K562 (cell line): ENCODE measurements at regions not wholly inside any gene's neighbourhood (a gene's known extent, or its start where the extent isn't known, plus 50 kb on each side); places are given as distances from the start of the nearest gene placed in this dataset.
A peak's percentile ranks its signal among the peaks of the same experiment; 100 is the strongest.

Experiments
- ATAC-seq: fragments of 200-7000 bp; cut with Tn5 transposase; 3 replicates; pipeline ENCODE4 v1.9.1; 2020; ENCODE audit warnings: moderate library complexity
- BruUV-seq: library from RNA; stranded (reverse); fragments of 400-500 nt; replicated peaks from 2 replicates; lab custom pipeline; 2021; lab: Mats Ljungman, UMichigan
- CTCF ChIA-PET: fragments of 300-600 bp; formaldehyde crosslinking; extraction: SDS; loops from one replicate; lab custom pipeline; 2021; ENCODE audit warnings: low intra/inter-chr PET ratio; lab: Yijun Ruan, JAX
- POLR2A ChIA-PET: fragments of 300-600, 350-650 bp; sonication (Branson Sonifier 250); formaldehyde crosslinking; extraction: SDS; loops from one replicate; lab custom pipeline; 2021; ENCODE audit warnings: antibody characterized with exemption, inconsistent platforms; lab: Yijun Ruan, JAX
- DNase-seq, 4 experiments: peaks; one replicate each; pipeline versions ENCODE4 v3.0.0 to v3.0.0-alpha.2; 2011 to 2018; ENCODE audit warnings: low spot score in 3 of 4, mixed read lengths in 3 of 4; ENCODE audit errors: extremely low read depth in 1 of 4
- FAIRE-seq: peaks from 2 replicates; lab custom pipeline; 2011; peaks lifted over from hg19 to GRCh38; lab: Jason Lieb, UNC
- H2AFZ ChIP-seq: 2 replicates; pipeline ENCODE4 v1.6.0; 2011; ENCODE audit warnings: low read depth, low read length, control low read depth, inconsistent platforms
- H3K27ac ChIP-seq: fragments of 200-600 bp; 3 replicates; pipeline ENCODE4 v1.8.0; 2011; ENCODE audit warnings: low read depth, mild to moderate bottlenecking, control low read depth, inconsistent platforms, low read length, moderate library complexity, mixed read lengths; ENCODE audit errors: extremely low read depth
- H3K27me3 ChIP-seq, 2 experiments: fragments of 300-600 bp in 1 of 2; 2 replicates in 1 of 2; 3 replicates in 1 of 2; pipeline versions ENCODE4 v1.6.0 to v1.8.0; 2011; ENCODE audit warnings: inconsistent platforms in 2 of 2, low read length in 2 of 2, mild to moderate bottlenecking in 1 of 2, mixed read lengths in 1 of 2, moderate library complexity in 1 of 2; ENCODE audit not compliant: control insufficient read depth in 2 of 2, insufficient read depth in 2 of 2
- H3K36me3 ChIP-seq: fragments of 300-600 bp; 3 replicates; pipeline ENCODE4 v1.8.0; 2011; ENCODE audit warnings: mild to moderate bottlenecking, low read length, inconsistent platforms; ENCODE audit not compliant: control insufficient read depth, insufficient read depth
- H3K4me1 ChIP-seq, 2 experiments: fragments of 200-600 bp in 1 of 2; replicated peaks in 1 of 2; 2 replicates in 1 of 2; 3 replicates in 1 of 2; pipeline versions ENCODE4 v1.5.1 to v1.8.0; 2011; ENCODE audit warnings: inconsistent platforms in 2 of 2, low read length in 2 of 2, mild to moderate bottlenecking in 1 of 2, mixed read lengths in 1 of 2, moderate library complexity in 1 of 2; ENCODE audit not compliant: control insufficient read depth in 2 of 2, insufficient read depth in 2 of 2
- H3K4me2 ChIP-seq: 2 replicates; pipeline ENCODE4 v1.6.1; 2011; ENCODE audit warnings: low read length, control low read depth, inconsistent platforms, mixed read lengths; ENCODE audit not compliant: insufficient read depth
- H3K4me3 ChIP-seq: fragments of 200-600 bp; sonication (generic), shearing (Covaris generic); 2 replicates; pipeline ENCODE4 v1.5.1; 2016; ENCODE audit warnings: control low read depth, inconsistent platforms
- H3K79me2 ChIP-seq: fragments of 200-600 bp; 3 replicates; pipeline ENCODE4 v1.8.0; 2011; ENCODE audit warnings: low read length, inconsistent platforms; ENCODE audit not compliant: control insufficient read depth, insufficient read depth
- H3K9ac ChIP-seq, 2 experiments: 2 replicates each; pipeline versions ENCODE4 v1.6.0 to v1.6.1; 2011; ENCODE audit warnings: low read depth in 2 of 2, low read length in 2 of 2, control low read depth in 1 of 2, inconsistent platforms in 1 of 2, mild to moderate bottlenecking in 1 of 2, mixed read lengths in 1 of 2; ENCODE audit not compliant: insufficient read depth in 1 of 2
- H3K9me1 ChIP-seq: one replicate; pipeline ENCODE4 v1.6.0; 2011; ENCODE audit warnings: inconsistent platforms, mild to moderate bottlenecking, low read length, moderate library complexity; ENCODE audit not compliant: control insufficient read depth, insufficient read depth
- H3K9me3 ChIP-seq: replicated peaks from 2 replicates; pipeline ENCODE4 v1.5.1; 2011; ENCODE audit warnings: low read depth, low read length, inconsistent platforms; ENCODE audit not compliant: control insufficient read depth, insufficient read depth
- H4K20me1 ChIP-seq: replicated peaks from 2 replicates; pipeline ENCODE4 v1.6.1; 2011; ENCODE audit warnings: low read length, inconsistent platforms, mixed read lengths; ENCODE audit not compliant: control insufficient read depth, insufficient read depth
- ATF3 ChIP-seq, 2 experiments: fragments of 450-650 bp in 1 of 2; sonication (generic) in 1 of 2; formaldehyde crosslinking in 1 of 2; IDR thresholded peaks in 1 of 2; conservative IDR thresholded peaks in 1 of 2; 2 replicates each; pipeline versions ENCODE4 v1.6.1 to v1.8.1; 2016 to 2023; ENCODE audit warnings: mild to moderate bottlenecking in 2 of 2, moderate library complexity in 2 of 2, inconsistent platforms in 1 of 2, missing genetic modification reagents in 1 of 2
- BMI1 ChIP-seq: fragments of 150-350 bp; IDR thresholded peaks from 2 replicates; pipeline ENCODE4 v1.6.1; 2014; ENCODE audit warnings: low read length
- COPS2 ChIP-seq: fragments of 450-650 bp; conservative IDR thresholded peaks from 2 replicates; pipeline ENCODE4 v1.6.1; 2016; ENCODE audit warnings: mild to moderate bottlenecking, moderate library complexity
- JUN ChIP-seq, 2 experiments: sonication (generic) in 1 of 2; formaldehyde crosslinking in 1 of 2; IDR thresholded peaks; 2 replicates each; pipeline versions ENCODE4 v1.6.1 to v1.8.0; 2012 to 2022; ENCODE audit warnings: borderline replicate concordance in 2 of 2, mild to moderate bottlenecking in 2 of 2, improper control_type of control experiment in 1 of 2, low read depth in 1 of 2, low read length in 1 of 2, missing genetic modification reagents in 1 of 2
- LEF1 ChIP-seq: fragments of 450-650 bp; IDR thresholded peaks from 2 replicates; pipeline ENCODE4 v1.6.1; 2016; ENCODE audit warnings: mild to moderate bottlenecking
- PML ChIP-seq: IDR thresholded peaks from 2 replicates; pipeline ENCODE4 v1.6.1; 2012; ENCODE audit warnings: low read length, inconsistent platforms
- REST ChIP-seq, 2 experiments: fragments of 450-650 bp; formaldehyde crosslinking in 1 of 2; IDR thresholded peaks; 2 replicates each; pipeline versions ENCODE4 v1.4.0 to v1.6.1; 2014 to 2020; ENCODE audit warnings: mild to moderate bottlenecking in 2 of 2, borderline replicate concordance in 1 of 2, low read depth in 1 of 2
- ZNF197 ChIP-seq: fragments of 200-800 bp; sonication (Bioruptor generic); IDR thresholded peaks from 2 replicates; pipeline ENCODE4 v1.6.1; 2016; ENCODE audit warnings: low read depth, missing genetic modification characterization, missing compliant biosample characterization
- WGBS: fragments of 100-300 bp; shearing (Covaris generic); methylation state at CpG from one replicate; pipeline ENCODE4 v1.1.6; 2016; ENCODE audit warnings: low coverage, mixed read lengths; ENCODE audit not compliant: insufficient coverage; ENCODE audit errors: missing lambda C conversion rate; 5-methylcytosine and 5-hydroxymethylcytosine counted together
- in situ Hi-C: fragments of 300-500 bp; cut with MboI; formaldehyde crosslinking; loops from 4 replicates; pipeline ENCODE4 v1.15.0; 2018; ENCODE audit warnings: inconsistent platforms, mixed read lengths
- intact Hi-C: fragments of 100-400 bp; cut with micrococcal nuclease; formaldehyde crosslinking; loops from 2 replicates; pipeline ENCODE4 v1.14.2; 2022

- no peaks in the 10 kb centered on the region for H3K79me2 ChIP-seq
- FAIRE-seq = no peak
- no peaks in the 10 kb centered on the region for H3K9me3 ChIP-seq
- no peaks in the 10 kb centered on the region; a peak in 1 of 5 replicates for H3K4me1 ChIP-seq
- H3K36me3 ChIP-seq = no peaks in the 10 kb centered on the region
- POLR2A ChIA-PET = no interaction called here
- intact Hi-C loops (no loop called here), in situ Hi-C loops (no loop called here)
- no peak overlapping the region for H3K9ac ChIP-seq
- peaks cover 0 to 8% of the 10 kb centered on the region in 2 experiments; a peak in 1 of 5 replicates for H3K27me3 ChIP-seq
- H2AFZ ChIP-seq = no peak overlapping the region
- TF ChIP-seq PML (no peak), LEF1 (no peak), ATF3 (IDR thresholded peaks at IDR 0.05) (peak; percentile 19; the same call in 1 of the 2 replicates), ATF3 (CRISPR knock-in tag; conservative IDR thresholded peaks at IDR 0.05) (no peak), REST (IDR thresholded peaks at IDR 0.05; ENCODE audit: borderline replicate concordance) (no peak), REST (CRISPR knock-in tag; IDR thresholded peaks at IDR 0.05; ENCODE audit: low read depth) (no peak), COPS2 (no peak), BMI1 (0 out of 2 replicates have a peak, but pooled peaks have one; percentile 7), ZNF197 (CRISPR knock-in tag) (no peak), JUN (IDR thresholded peaks at IDR 0.05; ENCODE audit: borderline replicate concordance, low read depth, low read length) (no peak), JUN (CRISPR knock-in tag; IDR thresholded peaks at IDR 0.05; ENCODE audit: borderline replicate concordance) (no peak)
- 32% methylated on average over 8 of the region's 8 CpGs for WGBS
- H3K4me3 ChIP-seq = no peak overlapping the region
- H4K20me1 ChIP-seq = peaks cover 7% of the 10 kb centered on the region; the same call in 1 of the 2 replicates
- no peak for DNase-seq
- H3K27ac ChIP-seq = no peak overlapping the region
- no peak overlapping the region for H3K4me2 ChIP-seq
- CTCF ChIA-PET = no interaction called here
- no peaks in the 10 kb centered on the region for H3K9me1 ChIP-seq
- BruUV-seq = no TSS peak
- no peak for ATAC-seq
Observed at GRCh38 chr13:99626461-99627082, 125.3 kb downstream of the TM9SF2 start.
